HL-60 (cell line): ENCODE measurements at regions not wholly inside any gene's neighbourhood (a gene's known extent, or its start where the extent isn't known, plus 50 kb on each side); places are given as distances from the start of the nearest gene placed in this dataset.
"Not testable (repeated sequence)": the region's sequence is repeated elsewhere in the genome, so short reads cannot be mapped to it uniquely, and the experiment has no call there.

Experiments
- POLR2AphosphoS5 ChIP-seq: IDR thresholded peaks from 2 replicates; pipeline ENCODE4 v1.6.1; 2012; ENCODE audit warnings: low read depth
- TF ChIP-seq, protein P1 (sequence below): IDR thresholded peaks from one replicate; pipeline ENCODE4 v1.5.1; 2011; ENCODE audit warnings: low read length, control low read depth, inconsistent platforms; ENCODE audit not compliant: insufficient read depth

DNA sequence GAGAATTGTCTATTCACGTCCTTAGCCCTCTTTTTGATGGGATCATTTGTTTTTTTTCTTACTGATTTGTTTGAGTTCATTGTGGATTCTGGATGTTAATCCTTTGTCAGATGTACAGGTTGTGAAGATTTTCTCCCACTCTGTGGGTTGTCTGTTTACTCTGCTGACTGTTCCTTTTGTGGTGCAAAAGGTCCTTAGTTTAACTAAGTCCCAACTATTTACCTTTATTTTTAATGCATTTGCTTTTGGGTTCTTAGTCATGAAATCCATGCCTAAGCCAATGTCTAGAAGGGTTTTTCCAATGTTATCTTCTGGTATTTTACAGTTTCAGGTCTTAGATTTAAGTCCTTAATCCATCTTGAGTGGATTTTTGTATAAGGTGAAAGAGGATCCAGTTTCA lies 336.3 kb downstream of the TFAP2B start:
- TF ChIP-seq, protein P1, sequence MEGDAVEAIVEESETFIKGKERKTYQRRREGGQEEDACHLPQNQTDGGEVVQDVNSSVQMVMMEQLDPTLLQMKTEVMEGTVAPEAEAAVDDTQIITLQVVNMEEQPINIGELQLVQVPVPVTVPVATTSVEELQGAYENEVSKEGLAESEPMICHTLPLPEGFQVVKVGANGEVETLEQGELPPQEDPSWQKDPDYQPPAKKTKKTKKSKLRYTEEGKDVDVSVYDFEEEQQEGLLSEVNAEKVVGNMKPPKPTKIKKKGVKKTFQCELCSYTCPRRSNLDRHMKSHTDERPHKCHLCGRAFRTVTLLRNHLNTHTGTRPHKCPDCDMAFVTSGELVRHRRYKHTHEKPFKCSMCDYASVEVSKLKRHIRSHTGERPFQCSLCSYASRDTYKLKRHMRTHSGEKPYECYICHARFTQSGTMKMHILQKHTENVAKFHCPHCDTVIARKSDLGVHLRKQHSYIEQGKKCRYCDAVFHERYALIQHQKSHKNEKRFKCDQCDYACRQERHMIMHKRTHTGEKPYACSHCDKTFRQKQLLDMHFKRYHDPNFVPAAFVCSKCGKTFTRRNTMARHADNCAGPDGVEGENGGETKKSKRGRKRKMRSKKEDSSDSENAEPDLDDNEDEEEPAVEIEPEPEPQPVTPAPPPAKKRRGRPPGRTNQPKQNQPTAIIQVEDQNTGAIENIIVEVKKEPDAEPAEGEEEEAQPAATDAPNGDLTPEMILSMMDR = not testable (repeated sequence)
- not testable (repeated sequence) for TF ChIP-seq POLR2AphosphoS5
